LoVo (cell line): ENCODE measurements at regions not wholly inside any gene's neighbourhood (a gene's known extent, or its start where the extent isn't known, plus 50 kb on each side); places are given as distances from the start of the nearest gene placed in this dataset.
"Not testable (repeated sequence)": the region's sequence is repeated elsewhere in the genome, so short reads cannot be mapped to it uniquely, and the experiment has no call there.

Experiments used
- DNase-seq: peaks from one replicate; pipeline ENCODE4 v3.0.0-alpha.2; 2016; ENCODE audit warnings: low spot score

GRCh38 chr2:183919926-183920325 lies 678.4 kb upstream of the ZNF804A start:
- no peak for DNase-seq

DNA sequence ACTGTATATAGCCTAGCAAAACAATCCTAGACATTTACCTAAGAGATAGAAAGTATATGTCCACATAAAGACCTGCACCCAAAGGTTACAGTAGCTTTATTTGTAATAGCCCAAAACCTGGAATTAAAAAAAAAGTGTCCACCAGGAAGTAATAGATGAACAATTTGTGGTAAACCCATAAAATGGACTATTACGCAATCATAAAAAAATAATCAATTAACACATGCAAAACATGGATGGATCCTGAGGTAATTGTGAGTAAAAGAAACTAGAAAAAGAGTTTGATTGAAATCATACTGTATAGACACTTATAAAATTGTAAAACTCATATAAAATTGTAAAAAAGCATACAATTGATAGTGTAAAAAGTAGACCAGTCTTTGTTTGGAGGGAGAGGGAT lies 673.0 kb upstream of the ZNF804A start:
- no peak for DNase-seq

DNA sequence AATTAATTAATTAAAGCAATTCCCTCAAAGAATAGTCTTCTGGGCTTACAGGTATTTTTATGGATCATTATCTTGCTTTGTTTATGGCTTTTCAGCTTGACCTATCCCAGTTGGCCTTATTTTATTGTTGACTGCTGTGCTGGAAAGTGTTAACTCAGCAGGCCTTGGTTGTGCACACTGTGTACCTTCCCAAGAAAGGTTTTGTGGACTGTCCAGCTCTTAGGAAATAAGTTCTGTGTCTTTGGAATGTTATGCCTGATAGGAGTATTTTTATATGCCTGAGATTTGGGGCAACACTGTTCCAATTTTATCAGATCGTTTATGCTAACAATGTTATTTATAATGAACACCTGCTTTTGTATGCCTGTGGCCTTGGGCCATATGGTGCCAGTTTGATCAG lies 671.9 kb upstream of the ZNF804A start:
- no peak for DNase-seq

DNA sequence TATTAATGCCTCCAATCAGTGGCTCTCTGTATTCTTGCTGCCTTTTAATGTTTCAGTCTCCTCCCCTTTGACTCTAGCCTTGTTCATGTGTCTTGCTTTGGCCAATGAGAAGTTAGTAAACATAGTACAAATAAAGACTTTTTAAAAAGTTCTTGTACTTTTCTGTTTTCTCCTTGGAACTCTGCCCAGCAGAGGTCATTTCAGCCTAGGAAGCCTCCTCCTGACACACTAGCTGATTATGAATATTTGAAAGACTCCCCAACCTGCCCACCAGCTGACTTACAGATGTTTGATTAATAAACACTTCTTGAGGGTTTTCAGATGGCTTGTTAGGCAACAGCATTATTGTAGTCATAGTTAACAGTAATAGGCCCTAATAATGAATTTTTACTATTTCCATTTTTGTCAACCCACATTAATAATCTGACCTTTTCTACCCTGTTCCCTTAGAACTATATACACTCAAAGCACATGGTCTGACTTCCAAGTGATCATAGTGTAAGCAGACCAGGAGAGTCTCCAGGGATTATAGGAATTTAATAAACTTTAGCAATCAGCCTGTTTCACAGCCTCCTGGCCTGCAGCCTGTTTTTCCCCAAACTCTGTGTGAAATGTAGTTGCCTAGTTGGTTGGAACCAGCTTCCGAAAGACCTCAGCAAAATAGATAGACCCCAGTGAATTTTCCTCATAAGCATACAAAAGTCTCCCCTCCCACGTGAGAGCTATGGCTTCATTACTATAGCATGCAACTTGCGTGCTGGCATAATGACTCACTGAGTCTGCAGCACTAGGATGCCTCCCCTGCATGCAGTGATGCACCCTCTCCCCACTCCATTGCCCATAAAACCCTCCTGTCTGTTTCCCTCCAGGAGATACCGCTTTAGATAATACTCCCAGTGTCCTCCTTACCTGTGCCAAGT lies 670.7 kb upstream of the ZNF804A start:
- DNase-seq: no peak

DNA sequence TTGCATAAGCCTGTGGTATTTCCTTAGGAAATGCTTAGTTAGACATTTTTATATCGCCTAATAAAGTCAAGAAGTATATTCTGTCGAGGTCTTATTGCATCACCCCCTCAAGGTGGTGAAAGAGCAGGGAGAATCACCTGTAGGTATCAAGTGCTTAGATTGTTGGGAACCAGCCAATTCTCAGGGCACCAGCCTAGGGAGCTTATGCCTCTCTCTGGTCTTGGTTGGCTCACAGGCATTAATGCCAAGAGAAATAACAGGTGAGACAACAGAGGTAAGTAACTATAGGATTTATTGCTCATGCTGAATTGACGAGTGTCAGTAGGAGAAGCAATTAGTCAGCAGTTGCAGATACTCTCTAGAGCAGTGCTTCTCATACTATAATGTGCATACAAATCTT lies 663.3 kb upstream of the ZNF804A start:
- DNase-seq: no peak

DNA sequence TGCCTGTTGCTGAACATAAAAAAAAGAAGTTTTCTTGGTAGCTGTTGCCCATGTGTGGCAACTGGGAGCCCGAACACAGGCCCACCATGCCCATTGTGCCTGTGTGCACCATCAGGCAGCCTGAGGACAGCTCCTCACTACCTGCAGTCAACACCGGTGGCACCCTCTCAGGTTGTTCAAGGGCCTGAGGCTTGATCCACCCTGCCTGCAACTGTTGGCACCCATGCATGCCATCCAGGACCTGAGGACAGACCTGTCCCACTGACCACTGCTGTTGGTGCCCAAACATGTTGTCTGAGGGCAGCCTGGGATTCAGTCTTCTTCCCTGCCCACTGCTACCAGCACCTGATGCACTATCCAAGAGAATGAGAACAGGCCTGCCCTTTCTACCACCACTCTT lies 661.1 kb upstream of the ZNF804A start:
- no peak for DNase-seq

- no peak for DNase-seq
Observed at GRCh38 chr2:183946193-183946592, 652.1 kb upstream of the ZNF804A start.

DNA sequence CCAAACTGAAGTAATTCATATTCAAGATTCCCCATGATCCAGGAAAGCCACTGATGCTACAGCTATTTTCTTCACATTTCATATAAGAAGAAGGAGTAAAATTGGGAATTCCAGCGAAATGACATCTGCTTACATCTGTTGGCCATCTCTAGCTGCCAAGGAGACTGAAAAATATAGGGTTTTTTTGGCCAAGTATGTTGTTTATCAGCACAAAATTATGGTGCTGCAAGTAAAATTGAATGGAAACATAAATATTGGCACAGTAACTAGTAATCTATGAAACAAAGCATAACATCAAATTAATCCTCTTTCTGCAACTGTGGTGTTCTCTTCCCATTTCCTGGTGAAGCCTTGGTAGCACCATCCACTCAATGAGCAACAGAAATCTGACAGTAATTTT lies 649.5 kb upstream of the ZNF804A start:
- no peak for DNase-seq

DNA sequence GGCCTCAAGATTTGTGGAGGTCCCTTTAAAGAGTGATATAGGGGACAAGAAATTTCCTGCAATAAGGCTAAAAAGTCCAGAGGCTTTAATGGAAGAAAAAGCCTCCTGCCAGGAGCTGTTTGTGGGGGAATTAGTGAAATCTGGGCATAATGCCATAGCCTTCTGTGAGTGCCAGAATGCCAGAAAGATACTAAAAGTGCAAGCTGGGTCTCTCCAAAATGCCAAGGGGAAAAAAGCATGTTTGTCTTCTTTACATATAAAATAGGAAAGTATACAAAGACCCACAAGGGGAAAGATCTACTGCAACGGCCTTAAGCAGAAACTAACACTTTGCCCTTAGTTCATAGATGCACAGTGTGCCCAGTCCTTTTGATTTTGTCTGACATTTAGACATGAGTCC lies 647.7 kb upstream of the ZNF804A start:
- no peak for DNase-seq

- DNase-seq: no peak
Observed at GRCh38 chr2:183951630-183952029, 646.7 kb upstream of the ZNF804A start.

DNA sequence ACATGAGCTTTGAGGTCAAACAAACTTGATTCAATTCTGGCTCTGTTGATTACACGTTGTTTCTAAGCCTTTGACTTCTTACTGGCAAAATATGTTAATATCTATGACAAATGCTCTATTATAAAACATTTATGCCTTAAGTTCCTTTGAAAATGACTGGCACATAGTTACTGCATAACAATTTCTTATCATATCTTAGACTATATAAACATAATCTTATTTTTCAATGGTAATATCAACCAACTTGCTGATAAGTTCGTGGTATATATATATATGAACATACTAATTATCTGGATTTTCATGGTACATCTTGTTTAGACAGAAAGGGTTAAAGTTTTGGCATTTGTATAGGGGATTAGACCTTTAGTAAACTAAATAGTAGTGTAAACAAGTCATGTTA lies 645.6 kb upstream of the ZNF804A start:
- DNase-seq: no peak

DNA sequence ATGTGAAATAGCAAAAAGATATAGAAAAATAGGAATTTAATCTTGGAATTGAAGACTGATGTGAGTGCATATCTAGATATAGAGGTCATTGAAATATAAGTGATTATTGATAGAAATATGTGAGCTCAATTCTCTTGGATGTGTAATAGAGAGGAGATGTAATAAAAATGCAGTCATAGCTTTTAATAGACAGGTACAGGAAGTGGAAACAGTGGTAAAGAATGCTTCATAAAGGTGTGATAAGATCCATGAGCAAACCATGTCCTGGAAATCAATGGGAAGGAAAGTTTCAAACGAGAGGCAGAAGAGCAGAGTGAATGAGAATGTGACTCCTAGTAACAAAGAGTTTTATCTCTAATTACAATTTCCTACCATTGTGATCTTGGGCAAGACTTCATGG lies 634.7 kb upstream of the ZNF804A start:
- DNase-seq: no peak

DNA sequence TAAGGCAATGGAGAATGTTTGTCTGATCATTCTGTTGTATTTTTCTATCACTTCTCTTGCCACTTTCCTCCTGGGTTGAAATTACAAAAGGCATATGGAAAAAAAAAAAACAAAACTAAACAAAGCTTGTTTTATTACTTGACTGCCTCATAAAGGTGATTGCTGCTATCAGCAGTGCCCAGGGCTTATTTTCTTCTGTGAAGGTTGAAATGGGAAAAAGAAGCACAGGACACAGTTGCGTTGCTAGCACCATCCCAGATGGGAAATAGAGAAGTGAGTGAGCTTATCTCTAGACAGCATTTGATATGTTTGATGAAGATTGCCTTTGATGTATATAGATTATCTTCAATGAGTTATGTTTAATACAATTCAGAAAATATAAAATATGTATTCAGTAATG lies 633.8 kb upstream of the ZNF804A start:
- DNase-seq: no peak

DNA sequence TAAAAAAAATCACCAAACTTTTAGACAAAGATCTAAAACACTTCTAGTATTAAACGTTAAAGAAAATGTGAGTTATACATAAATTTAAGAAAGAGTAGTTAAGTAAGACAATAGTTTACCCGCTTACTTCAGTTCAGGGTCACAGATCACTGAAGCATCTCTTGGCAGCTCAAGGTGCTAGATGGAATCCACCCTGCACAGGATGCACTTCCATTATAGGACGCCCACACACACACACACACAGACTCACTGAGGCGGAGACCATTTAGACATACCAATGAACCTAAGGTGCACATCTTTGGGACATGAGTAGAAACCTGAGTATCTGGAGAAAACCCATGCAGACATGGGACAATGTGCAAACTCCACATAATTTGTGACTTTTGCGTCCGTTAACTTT lies 630.6 kb upstream of the ZNF804A start:
- DNase-seq: no peak

GRCh38 chr2:183975676-183976075 lies 622.7 kb upstream of the ZNF804A start:
- not testable (repeated sequence) for DNase-seq

DNA sequence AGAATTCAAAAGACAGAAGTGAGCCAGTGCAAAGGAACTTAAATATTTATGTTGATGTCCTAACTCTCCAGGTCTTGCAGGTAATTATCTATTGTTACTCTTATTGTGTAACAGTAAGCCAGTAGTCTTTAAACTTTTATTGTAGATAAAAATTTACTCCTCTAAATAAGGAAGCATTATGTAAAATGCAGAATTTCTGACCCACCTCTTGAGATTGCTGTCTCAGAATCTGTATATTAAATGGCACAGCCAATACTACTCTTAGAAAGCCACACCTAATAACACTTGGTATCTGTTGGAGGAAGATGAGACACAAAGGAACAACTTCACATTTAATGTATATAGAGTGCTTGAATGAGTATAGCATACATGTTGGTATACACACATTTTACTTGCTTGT lies 613.5 kb upstream of the ZNF804A start:
- DNase-seq: no peak

GRCh38 chr2:183991968-183992367 lies 606.4 kb upstream of the ZNF804A start:
- DNase-seq: peak; percentile 14

- DNase-seq: no peak
Observed at GRCh38 chr2:183993052-183993451, 605.3 kb upstream of the ZNF804A start.

- no peak for DNase-seq
Observed at GRCh38 chr2:183995632-183996031, 602.7 kb upstream of the ZNF804A start.

DNA sequence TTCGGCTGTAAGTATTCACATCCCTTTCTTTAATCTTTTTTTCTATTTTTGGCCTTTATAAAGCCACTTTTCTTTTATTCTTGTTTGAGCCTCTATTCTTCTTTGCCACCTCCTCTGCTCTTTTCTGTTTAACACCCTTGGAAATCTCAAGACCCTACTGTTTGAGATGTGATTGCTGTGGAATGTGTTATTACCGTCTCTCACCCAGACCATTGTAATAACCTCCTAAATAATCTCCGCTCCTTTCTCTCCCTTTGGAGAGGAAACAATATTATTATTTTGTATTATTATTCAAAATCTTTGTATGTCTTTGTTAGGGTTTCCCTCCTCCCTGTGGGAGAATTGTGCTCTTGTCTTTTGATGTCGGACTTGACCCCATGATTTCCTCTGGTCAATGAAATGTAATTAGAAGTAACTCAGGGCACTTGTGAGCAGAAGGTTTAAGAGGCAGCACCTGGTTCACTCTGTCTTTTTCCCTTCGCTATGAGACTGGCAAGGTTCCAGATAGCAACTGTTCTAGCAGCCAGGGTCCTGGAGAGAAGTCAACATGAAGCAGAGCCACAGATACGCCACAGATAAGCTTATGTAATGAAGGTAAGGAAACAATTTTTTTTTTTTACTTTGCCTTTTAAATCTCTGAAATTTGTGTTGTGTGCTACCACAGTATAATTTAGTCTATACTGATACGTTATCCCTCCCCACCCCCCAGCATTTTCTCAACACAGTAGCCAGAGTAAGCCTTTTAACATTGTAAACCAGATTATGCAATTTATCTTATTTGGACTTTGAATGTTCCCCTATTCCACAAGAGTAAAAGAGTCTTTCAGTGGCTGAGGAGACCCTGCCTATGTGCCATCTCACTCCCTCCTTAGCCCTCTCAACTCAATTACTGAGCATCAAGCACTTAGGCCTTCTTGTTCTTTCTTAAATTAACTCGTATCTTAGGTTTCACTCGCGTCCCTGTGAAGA lies 601.2 kb upstream of the ZNF804A start:
- no peak for DNase-seq

- no peak for DNase-seq
Observed at GRCh38 chr2:183998041-183998796, 600.1 kb upstream of the ZNF804A start.

DNA sequence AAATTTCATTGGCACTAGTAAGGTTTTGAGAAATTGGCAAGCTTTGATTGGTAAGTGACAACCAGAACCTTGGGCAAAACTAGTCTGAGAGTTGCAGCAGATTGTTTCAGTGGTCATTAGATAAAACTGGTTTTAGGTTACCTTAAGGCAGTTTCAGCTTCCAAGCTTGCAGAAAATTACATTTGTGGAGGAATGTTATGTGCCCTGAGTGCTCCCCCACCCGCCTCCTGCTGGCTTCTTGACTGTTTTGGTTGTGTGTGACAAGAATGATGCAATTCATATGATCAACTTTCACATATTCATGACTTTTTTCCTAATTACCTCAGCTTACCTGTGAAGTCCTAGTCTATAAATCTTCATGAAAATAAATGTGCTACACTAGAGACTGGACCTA lies 599.5 kb upstream of the ZNF804A start:
- no peak for DNase-seq
